ENCODE measurements at regions not wholly inside any gene's neighbourhood (a gene's known extent, or its start where the extent isn't known, plus 50 kb on each side); places are given as distances from the start of the nearest gene placed in this dataset.

DNA sequence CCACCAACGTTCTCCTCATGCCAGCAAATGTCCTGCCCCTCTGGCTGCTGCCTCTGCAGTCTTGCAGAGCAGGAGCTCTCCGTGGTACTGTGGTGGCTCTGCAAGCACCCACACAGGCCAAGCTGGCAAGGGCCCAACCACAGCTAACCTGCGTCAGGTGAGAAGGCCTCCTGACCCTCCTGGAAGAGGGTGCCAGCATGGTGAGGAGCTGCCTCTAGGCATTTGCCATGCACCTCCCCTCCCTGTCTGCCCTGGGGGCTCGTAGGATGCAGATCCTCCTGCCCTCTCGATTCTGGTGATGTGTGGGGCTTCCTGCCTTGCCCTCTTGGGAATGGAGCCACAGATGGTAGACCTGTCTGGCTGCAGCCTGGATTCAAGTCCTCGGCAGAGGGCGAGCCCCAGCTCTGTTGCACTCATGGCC, 1408.8 kb downstream of the TBC1D22A start:
- DNase-seq, result no peak

DNA sequence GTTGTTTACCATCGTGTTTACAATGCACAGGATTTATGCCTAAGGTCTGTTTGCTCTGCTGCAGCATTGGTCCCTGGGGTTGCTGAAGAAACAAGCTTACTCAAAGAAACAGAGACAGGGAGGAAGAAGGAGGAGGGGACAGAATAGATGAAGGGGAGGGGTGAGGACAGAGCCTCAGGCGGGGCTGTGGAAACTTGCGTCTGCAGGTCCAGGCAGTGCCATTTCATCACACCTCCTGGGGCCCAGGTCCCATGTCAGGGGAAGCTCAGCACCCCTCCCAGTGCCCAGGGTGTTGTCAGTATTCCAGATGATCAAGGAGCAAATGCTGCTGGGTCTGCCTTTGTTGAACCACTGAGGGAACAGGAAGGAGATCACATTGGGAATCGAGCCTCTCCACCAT, 1406.8 kb downstream of the TBC1D22A start:
- no peak for DNase-seq

DNA sequence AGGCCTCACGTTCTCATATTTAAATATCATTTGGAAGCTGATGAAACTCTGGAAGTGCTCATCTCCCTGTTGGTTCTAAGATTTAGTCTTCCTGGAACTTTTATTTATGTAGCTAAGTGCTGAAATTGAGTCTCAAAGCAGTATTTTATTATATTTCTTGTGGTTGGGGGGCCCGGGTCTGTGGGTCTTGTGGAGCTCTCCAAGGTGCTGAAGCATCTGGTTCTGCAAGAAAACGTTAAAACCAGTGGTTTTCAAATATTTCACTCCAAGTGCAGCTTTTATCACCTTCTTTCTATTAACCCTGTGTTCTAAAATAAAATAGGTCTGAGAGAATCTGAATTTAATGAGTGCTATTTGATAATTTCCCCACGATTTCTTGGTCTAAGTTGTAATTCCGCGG, 1404.8 kb downstream of the TBC1D22A start:
- DNase-seq, result no peak

DNA sequence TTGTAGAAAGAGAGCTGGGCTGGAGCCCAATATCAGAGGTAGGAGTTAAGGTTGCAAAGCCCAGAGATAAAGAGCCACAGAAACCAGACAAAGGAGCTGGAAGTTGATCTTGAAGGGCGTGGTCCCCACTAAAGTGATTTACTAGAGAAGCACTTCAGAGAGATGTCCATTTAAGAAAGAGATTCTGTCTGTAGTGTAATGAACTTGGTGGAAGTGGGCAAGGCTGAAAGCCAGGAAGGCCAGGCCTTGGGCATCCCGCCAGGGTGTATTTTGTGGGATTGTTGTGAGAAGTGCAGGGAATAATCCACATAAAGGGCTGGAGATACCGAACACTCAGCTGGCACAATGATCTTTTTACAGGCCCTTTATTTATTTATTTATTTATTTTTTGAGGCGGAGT, 1398.8 kb downstream of the TBC1D22A start:
- DNase-seq, result no peak

DNA sequence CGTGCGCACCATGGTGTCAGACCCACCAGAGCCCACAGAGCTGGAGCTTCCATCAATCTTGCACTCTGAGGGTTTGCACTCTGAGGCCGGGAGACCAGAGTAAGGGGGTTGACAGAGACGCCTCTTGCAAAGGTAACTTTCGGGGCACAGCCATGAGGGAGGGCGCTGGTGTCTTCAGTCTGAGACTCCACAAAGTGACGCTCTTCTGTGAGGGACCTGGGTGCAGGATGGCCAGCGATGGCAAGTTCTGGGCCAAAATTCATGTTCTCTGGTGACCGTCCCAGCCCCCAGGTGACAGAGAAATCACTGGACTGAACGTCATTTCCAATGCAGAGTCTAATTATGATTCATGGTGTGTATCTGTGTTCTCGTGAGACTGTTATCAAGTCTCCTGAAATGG, 1395.2 kb downstream of the TBC1D22A start:
- DNase-seq, result no peak

DNA sequence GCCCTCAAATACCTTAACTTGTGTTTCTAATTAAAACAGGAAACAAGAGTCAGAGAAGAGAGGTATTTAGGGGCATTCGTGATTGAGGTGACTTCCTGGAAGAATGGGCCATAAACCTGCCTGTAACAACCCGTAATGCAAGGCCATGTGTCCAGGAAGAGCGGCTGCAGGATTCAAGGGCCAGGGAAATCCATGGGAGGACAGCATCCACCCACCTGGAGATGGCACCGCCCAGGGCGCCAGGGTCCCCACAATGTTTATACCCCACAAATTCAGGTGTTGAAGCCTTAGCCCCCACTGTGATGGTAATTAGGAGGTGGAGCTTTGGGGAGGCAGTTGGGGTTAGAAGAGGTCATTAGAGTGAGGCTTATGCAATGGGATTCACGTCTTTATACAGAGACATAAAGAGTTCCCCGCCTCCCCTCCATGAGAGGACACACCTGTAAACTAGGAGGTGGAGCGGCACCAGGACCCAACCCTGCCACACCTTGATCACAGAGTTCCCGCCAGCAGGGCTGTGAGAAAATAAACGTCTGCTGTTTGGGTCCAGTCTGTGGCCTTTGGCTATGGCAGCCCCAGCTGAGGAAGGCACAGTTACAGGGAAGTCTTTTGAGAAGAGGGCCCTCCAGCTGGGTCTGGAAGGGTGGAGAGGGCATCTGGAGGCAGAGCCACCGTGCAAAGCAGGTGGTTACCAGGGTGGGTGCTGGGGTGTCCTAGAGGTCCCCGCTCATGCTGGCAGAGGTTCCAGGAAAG, 1394.3 kb downstream of the TBC1D22A start:
- DNase-seq, result no peak

DNA sequence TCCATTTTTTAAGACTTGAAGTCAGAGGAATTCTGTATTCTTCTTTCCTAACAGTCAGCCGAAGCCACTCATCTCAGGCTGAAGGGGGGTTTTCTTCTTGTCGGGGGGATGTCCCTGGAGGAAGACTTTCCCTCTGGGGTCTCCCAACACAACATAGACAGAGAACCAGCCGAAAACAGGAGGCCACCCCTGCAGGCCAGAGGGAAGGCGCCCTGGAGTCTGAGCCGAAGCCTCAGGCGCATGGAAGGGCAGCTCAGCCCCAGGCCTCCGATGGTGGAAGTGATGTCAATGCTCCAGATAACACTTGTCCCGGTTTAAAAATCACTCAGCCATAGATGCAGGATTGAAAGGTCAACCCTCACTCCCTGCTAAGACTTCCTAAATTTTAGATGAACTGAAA, 1393.0 kb downstream of the TBC1D22A start:
- DNase-seq, result no peak

DNA sequence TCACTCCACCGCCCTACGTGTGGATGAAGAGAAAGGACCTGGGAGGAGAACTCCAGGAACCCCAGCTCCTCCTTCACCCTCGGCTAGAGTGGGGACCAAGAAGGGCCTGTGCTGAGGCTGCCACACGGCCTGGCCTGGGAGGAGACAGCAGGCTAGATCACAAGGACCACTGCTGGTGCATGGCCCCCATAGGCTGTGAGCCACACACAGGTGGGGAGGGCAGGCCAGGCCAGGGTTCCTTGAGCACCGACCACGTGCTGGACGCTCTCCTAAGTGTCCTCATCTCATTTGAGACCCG, 1392.4 kb downstream of the TBC1D22A start:
- no peak for DNase-seq

DNA sequence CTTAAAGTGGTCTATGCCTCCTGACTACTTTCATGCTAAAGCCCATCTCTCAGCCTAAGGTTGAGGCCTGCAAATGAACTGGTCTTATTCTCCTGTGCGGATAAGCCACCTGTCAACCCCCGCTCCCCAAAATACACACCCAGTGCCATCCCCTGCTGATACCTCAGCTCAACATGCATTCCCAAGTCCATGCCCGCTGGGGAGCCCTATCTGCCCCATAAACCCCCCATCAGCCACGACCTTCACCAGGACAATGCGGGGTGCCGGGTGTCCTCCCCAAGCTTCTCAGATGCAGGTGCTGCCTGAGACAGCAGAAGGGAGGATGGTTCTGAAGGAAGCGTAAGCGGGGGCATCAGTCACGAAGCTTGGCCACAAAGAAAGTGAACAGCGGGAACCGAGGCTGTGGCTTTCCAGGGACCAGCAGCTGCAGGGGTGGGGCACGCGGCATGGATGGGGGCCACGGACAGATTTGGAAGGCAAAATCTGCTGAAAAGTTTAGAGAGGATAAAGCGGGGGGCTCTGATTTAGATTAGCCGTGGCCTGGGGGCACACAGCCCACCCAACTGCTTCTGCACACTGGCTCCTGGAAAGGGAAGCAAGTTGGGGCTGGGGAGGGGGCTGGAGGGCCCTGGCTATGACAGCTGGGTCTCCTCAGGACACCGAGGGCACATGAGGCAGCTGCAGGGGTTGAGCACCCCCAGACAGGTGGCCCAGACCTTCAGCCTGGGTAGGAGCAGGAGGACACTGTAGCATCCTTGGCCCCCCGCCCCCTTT, 1391.9 kb downstream of the TBC1D22A start:
- DNase-seq, result no peak

DNA sequence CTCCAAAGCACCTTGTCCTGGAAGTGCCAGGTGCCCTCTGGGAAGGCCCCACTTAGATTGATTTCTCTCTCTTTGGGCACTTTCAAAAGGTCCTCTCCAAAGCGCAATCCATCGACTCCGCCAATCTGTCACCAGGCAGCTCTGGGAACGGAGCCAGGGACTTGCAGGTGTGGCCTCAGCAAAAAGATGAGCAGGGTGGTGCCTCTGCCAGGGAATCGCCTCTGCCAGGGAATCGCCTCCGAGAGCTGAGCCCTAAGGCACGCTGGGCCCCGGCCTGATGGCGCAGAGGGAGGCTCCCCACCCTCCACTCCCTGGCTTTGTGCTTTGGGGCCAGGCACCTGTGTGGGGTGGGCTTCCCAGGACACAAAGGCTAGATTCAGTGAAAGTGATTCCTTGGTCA, 1391.3 kb downstream of the TBC1D22A start:
- DNase-seq, result no peak

DNA sequence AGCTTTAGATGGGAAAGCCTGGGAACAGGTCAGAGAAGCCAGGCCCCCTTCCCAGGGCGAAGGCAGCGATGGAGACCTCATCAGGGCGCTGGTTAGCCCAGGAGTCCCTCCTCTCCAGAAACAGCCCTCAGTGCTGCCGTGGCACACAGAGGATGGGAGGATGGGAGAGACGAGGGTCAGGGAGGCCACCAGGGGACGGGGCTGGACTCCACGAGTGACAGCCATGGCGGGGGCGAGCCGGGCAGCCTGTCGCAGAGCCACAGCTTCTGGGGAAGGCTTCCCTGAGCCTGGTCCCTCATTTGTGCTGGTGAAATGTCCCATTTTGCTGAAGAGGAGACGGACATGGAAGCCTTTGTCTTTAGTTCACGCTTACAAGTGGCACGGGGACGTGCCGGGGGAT, 1390.5 kb downstream of the TBC1D22A start:
- no peak for DNase-seq

DNA sequence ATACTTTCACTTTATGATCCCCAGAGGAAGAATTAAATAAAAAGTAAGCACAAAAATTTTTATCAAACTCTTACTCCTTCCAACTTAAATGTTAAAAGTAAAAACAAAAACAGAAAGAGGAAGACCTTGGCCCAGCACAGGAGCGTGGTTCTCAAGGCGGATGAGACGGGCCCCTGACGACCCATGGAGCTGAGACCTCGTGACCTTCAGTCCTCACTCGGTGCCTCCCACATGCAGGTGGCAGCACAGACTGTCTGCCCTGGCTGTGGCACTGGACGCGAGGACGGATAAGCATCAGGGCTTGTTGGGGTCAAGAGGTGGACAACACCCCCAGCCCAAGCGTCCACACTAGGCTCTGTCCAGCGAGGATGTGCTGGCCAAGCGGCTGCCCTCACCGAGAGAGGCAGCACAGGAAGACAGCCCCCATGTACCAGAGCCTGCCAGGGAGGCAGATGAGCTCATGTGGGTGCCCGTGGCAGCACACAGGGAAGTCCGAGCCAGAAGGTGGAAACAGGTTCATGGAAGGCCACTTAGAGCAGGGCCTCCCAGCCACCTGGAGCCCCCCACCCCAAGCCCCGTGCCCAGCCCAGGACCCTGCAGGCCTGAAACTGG, 1389.8 kb downstream of the TBC1D22A start:
- no peak for DNase-seq

DNA sequence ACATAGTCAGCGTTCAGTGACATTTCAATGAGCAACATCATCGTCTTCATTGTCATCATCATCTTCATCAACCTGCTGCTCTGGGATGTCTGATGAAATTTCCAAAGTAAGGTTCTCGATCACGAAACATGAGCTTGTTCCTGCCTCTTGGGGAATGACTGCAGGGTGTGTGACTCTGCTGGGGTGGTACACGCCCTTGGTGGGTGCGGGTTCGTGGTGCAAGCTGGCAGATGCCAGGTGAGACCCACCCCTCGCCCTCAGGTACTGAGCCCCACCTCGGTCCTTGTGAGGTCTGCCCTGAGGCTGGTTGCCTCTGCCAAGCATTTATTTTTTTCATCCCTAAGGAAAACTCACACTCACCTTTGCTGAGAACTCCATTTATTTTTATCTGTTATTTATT, 1389.2 kb downstream of the TBC1D22A start:
- DNase-seq, result no peak

DNA sequence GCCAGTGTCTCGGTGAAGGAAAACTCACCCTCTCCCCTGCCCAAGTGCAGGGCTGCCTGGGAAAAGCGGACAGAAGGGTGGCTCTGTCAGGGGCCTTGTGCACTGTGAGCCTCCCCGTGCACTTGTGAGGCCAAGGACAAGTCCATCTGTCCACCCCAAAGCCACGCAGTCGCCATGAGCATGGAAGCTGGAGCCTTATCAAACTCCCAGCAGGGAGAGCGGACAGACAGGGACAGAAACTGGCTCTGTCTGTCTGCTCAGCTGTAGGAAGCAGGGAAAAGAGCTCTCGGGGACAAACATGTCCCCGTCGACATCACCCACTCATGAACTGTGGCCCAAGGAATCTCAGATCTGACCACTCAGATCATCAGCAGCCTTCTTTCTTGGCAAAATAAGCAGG, 1385.4 kb downstream of the TBC1D22A start:
- DNase-seq, result no peak

DNA sequence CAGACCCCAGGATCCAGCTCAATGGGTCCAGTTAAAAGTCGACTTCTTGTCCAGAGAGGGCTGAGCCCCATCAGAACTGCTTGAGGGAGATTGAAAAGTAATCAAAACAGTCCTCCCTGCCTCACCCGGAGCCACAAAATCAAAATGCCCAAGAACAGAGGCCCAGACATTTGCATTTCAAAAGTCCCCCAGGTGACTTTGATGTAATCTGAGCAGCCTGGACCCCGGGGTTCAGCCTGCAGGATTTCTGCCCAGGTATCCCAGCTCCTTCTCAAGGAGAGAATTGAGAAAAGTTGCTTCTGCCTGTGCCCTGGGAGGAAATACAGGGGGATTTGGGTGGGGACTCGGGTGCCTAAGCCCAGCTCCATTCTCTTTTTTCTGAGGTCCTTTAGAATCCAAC, 1385.0 kb downstream of the TBC1D22A start:
- DNase-seq, result no peak

DNA sequence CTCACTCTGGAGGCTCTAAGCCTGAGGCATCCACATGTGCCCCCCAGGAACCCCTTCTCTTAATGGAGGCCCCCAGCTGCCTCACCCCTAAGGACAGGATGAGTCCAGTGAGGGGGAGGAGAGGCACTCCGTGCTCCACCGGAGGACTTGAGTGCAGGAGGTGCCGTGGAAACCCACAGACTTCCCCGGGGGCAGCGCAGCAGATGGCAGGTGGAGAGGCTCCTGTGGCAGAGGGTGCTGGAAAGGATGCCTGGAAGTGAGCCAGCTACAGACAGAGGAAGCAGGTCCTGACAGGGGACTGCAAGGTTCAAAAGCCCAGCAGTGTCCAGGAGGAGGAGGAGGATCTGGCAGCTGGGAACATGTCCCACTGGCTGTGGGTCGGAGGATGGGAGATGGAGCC, 1384.0 kb downstream of the TBC1D22A start:
- no peak for DNase-seq

DNA sequence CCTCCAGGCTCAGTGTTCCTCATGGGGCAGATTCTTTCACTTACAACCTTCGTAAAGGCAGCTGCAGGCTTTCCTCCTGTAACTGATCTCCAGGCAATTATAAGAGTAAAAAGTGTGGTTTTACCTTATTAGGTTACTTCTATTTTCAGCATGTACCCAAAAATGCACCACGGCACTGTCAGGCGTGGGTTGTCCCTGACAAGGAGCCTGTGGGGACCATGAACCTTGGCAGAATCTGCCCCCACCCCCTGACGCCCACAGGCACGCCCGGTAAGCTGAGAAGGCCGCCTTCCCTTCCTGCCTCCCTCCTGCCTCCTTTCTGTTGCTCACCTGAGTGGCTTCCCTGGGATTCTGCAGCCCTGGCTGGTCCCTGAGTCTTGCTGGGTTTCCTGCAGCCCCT, 1383.3 kb downstream of the TBC1D22A start:
- DNase-seq, result no peak

DNA sequence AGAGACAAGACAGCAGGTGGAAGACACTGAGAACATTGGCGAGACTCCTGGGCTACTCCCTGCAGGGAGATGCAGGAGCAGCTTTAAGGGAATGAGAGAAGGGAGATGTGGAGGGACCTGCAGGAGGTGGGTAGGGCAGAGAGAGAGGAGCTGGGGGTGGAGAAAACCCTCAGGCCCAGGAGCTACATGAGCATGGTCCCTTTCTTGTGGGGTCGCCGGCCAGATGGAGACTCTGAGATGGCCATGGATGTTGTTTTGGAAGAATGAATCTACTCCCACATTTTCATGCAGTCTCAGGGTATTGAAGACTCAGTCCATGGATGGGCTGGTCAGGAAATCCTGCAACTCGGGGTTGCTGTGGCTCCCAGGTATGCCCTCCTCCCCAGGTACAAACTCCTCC, 1381.9 kb downstream of the TBC1D22A start:
- DNase-seq, result no peak

DNA sequence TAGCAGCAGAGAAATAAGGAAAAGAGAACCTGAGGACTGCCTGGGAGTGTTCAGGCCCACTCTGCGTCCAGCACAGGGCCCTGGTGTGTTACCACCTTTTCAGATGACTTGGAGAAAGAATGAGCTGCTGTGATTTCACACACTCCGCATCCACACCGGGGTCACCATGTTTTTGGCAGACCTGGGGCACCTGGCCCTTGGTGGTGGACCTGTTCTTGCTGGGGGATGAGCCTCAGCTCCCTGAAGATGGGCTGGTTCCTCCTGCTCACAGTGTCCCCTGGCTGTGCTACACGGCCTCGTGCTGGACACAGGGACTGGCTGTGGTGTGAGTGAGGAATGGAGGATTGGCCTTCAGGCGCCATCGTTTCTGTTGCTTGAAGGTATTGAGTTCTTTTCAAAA, 1381.4 kb downstream of the TBC1D22A start:
- no peak for DNase-seq

DNA sequence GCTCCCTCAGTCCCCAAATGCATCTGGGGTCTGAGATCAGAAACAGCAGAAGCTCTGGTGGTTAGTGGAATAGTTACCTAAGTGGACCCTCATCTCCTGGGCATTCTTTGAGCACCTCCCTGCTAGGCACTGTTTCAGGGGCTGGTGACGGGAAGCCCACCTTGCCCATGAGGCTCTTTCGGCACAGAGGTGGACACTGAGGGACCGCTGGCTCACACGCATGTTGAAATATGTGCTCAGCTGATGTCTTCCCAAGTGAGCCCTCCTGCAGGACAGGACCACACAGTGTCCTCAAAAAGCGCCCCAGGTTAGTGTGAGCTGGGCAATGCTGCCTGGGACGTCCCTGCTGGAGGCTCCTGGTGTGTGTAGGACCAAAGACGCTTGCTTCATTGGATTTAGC, 1379.9 kb downstream of the TBC1D22A start:
- DNase-seq, result no peak

DNA sequence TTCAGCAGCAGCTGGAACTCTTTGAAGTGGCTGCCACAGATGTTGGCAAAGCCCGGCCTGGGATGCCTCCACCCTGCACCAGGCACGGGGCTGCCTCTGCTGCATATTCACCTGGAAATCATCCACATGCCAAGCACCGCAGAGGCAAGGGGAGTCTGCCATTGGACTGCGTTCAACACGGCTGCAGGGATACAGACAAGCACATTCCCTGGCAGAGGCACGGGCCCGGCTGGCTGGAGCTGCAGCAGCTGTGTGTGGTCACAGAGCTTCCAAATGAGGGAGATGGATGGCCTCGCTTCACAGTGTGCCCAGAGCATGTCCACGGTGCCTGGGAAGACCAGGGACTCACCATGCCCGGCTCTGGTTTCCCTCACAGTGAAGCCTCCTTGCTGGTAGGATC, 1378.9 kb downstream of the TBC1D22A start:
- no peak for DNase-seq

DNA sequence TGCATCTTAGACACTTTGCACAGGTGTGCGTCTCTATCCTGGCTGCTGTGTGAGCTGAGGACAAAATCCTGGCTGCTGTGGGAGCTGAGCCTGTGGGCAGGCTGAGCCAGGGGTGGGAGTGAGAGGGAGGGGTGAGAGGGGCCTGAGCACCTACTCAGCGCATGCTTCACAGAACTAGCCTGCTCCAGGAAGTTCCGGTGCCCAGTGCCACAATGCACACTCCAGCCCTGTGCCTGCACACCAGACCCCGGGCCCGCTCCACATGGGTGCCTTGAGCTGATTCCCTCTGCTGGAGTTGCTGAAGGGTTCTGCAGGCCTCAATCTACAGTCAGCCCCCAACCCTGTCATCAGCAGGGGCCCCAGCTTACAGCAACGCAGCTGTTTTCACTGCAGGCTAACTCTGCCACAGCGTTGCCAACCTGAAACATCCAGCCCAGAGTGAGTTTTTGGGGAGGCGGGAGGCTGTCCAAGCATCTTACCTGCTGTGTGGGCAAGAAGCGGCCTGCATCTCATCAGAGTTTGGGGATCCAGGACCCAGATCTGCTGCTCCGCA, 1377.9 kb downstream of the TBC1D22A start:
- DNase-seq, result no peak

DNA sequence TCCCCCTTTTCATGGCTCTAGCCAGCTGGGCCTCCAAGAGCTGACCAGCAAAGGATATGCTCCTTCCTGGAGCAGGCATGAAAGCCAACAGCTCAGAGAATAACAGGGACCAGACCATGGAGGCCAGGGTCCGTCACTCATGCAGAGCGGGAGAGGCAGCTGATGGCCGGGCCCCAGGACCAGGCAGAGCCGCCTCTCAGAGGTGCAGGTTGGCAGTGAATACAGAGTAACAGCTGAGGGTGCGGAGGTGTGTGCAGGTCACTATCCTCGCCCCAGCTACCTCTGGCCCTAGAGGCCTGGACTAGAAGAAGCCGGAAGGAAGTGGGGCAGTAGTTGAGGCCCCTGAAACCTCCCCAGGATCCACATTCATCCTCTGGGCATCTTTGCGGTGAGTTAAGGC, 1377.3 kb downstream of the TBC1D22A start:
- no peak for DNase-seq

DNA sequence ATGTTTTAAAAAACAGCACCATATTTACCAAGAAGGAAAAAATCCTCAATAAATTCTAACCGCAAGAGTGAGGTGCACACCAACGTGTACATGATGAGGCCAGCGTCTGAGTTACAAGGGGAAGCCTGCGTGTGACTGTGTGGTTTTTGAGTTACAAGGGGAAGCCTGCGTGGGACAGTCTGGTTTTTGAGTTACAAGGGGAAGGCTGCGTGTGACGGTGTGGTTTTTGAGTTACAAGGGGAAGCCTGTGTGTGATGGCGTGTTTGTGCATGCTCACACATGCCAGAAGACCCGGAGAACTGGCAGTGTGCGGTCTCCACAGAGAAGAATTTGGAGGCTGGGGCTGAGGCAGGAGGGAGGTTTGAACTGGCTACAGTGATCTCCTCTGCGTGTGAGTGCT, 1376.4 kb downstream of the TBC1D22A start:
- no peak for DNase-seq

Data from CD4-positive, alpha-beta T cell treated with Interleukin-1 beta for 1 hour (primary cell).